NCI-H460 (cell line): ENCODE measurements at regions not wholly inside any gene's neighbourhood (a gene's known extent, or its start where the extent isn't known, plus 50 kb on each side); places are given as distances from the start of the nearest gene placed in this dataset.
A peak's percentile ranks its signal among the peaks of the same experiment; 100 is the strongest.
"Not testable (repeated sequence)": the region's sequence is repeated elsewhere in the genome, so short reads cannot be mapped to it uniquely, and the experiment has no call there.

Source experiments
- DNase-seq: peaks from one replicate; pipeline ENCODE4 v3.0.0-alpha.2; 2016; ENCODE audit warnings: low read depth; ENCODE audit errors: extremely low read depth

GRCh38 chr1:66424530-66424929 lies 109.4 kb upstream of the SGIP1 start:
- DNase-seq = not testable (repeated sequence)

DNA sequence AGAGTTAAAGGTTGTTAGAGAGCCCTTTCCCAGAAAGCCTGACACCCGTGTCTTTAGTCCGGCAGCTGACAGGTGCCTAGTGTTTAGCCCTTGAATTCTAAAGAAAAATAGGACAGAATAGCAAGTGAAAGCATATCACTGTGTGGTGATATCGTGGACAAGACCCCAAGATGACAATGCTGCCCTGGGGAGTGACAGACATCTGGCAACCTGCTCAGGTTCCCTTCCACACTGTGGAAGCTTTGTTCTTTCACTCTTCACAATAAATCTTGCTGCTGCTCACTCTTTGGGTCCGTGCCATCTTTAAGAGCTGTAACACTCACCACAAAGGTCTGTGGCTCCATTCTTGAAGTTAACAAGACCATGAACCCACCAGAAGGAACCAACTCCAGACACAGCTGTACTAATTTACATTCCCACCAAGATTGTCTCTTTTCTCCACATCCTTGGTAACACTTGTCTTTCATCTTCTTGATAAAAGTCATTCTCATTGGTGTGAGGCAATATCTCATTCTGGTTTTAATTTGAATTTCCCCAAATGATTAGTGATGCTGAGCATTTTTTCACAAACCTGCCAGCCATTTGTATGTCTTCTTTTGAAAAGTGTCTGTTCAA lies 107.6 kb upstream of the SGIP1 start:
- no peak for DNase-seq

GRCh38 chr1:66430815-66431214 lies 103.1 kb upstream of the SGIP1 start:
- DNase-seq = not testable (repeated sequence)

DNA sequence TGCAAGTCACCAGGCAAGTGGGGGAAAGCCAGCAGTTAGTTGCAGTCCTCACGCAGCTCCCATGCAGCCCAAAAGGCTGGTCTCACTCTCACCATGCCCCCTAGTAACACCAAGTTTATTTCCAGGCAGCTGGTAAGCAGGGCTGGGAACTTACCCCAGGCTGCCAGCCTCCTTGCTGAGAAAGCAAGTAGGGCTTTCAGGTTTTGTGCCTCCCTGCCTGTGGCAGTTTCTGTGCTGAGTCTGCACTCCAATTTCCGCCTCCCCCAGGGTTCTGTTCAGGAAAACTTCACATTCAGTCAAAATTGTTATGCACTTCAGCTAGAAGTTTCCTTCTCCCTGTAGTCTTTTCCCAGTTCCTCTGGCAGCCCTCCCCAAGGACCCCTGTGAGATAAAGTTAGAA lies 102.0 kb upstream of the SGIP1 start:
- DNase-seq = no peak

DNA sequence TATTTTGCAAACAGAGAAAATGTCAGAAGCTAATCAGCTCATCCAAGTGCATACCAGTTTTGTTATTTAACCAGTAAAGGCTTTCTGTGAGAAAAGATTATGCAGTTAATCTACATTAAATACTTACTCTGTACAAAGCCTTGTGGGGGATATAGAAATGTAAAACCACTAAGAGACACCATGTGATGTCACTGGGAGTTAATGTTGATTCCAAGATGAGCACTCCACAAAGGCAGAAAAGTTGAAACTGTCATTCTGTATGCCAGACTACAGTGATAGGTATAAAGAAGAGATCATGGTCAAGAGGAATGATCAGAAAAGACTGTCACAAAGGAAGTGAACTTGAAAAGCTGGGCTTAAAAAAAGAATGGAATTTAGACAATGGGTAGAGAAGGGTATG lies 100.3 kb upstream of the SGIP1 start:
- no peak for DNase-seq

DNA sequence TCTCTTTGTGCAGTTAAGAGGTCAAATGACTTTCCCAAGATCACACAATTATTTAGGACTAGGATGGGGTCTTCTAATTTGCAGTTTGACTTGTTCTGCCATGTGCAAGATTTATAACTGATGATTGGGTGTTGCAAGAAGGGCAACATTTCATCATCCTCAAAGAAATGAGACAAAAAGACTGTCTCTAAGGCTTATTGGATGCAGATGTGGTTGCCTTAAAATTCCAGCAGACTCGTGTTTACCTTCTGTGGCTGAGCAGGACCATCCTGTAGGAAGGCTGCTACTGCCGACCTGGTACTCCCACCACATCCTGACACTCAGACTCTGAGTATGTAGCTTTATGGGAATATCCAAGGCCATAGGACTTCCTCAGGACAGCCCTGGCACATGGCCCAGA lies 99.9 kb upstream of the SGIP1 start:
- DNase-seq = no peak

DNA sequence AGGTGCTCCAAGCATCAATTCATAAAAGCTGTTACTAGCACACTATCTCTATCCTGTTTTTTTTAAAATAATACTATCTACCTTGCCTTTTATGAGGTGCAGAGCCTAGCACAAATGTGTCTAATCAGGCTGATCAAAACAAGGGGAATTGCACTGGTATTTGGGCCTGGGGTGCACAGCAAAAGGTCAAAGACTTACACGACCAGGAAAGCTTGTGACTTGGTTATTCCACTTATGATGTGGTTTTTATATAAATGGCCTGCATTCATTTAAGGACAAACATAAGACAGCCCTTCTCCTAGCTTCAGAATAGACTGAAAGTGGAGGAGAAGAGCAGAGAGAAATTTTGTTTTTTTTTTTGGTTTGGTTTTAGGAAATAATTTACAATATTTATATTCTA lies 98.4 kb upstream of the SGIP1 start:
- DNase-seq = no peak

DNA sequence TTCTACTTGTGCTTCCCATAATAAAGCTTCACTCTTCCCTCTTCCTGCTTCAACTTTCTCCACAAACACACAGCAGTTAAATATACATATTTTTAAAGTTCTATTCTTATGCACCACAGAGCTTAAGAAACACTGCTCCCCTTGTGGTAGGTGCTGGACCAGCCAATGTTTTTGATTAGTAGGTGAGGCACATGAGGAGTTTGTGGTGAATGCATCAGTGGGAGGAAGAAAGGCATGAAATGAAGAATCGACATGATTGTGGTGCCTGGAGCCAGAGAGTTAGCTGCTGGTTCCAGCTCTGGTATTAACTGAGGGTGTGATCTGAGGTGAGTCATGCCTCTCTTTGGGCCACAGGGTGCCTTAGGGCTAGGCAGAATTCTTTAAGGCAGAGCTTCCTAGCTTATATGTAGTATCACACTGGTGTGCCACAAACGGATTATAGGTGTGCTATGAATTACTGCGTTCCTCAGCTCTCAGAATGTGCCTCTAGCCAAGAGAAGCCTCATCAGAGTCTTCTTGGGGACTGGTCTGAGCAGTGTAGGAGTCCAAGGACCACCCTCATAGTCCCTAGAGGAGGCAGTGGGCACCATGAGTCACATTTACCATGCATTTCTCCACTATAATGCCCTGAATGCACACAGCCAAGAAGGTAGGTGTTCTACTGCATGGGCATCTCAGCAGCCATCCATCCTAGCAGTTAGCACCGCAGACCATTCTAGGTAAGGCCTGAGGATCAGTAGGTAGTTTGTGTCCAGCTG lies 97.4 kb upstream of the SGIP1 start:
- DNase-seq = peak; percentile 41

DNA sequence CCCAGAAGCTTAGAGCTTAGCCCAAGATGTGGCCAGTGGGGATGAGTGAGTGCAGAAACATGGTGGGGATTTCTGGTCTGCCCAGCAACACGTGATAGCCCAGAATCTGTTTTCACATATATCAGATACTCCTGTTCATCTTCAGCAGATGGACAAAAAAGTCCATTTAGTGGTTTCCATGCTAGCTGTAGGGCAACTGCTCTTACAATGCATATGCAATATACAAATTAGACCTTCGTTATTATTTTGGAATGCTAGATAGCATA lies 96.9 kb upstream of the SGIP1 start:
- DNase-seq = no peak

DNA sequence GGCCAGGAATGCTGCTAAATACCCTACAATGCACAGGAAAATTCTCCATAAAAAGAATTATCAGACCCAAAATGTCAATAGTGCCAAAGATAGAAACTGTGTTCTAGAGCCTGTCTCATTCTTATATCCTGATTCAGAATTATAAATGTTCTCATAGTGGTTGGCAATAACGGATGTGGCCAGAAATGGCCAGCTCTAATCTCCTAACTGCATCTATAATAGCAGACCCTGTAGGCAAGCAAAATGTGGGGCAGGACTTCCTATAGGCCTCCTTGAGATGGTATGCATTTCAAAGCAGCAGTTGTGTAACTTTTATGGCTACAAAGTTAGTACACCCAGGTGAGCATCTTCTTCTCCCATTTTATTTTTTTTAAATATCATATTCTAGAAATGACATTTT lies 95.9 kb upstream of the SGIP1 start:
- no peak for DNase-seq

DNA sequence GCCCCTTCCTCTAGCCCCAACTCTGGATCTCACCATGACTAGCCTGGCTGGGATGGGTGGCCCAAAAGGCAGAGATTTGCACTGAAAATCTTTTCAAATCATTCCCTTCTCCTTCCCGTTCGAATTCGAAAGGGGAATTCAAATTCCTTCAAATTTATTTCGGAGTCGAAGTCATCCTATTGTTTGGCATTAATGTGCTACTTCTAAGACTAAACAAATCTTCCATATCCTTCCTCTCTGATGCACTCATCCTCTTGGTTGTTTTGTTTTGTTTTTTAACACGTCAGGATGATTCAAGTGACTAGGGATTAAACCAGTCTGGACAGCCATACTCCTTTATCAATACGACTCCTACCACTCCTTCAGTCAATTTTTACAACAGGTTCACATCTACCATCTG lies 95.5 kb upstream of the SGIP1 start:
- peak; percentile 65 for DNase-seq

DNA sequence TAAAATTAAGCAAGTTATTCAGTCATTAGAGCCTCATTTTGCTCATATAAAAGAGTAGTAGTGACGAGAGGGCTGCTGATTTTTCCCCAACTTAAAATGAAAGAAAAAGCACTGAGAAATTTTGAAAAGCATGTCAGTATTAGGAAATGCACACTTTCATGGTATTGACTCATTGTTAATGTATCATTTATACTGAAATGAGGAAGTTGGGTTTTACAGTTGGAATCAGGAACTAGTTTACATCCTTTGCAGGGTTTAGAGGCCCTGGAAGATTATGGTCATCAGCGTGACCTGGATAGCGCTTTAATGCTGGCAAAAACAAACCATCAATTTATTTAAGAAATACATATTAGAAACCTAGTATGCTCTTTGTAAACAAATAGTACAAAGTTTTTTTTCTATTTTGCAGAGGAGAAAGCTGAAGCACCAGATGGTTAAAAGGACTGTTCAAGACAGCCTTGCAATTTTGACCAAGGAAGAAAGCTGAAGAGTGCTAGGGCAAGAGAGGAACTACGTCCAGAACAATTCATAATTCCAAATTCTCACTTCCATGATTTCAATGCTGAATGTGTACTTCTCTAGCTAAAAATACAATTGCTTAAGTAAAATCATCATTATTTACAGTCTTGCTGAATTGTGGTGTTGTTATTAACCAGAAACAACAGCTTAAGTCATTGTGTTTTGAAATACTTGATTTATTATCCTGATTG lies 94.8 kb upstream of the SGIP1 start:
- peak; percentile 34 for DNase-seq

- no peak for DNase-seq
These were observed 90.2 kb upstream of the SGIP1 start for GRCh38 chr1:66443793-66444192.

- no peak for DNase-seq
These were observed 89.3 kb upstream of the SGIP1 start for GRCh38 chr1:66444438-66445265.

GRCh38 chr1:66445492-66446181 lies 88.3 kb upstream of the SGIP1 start:
- DNase-seq = no peak

GRCh38 chr1:66446261-66447001 lies 87.5 kb upstream of the SGIP1 start:
- DNase-seq = peak; percentile 75

DNA sequence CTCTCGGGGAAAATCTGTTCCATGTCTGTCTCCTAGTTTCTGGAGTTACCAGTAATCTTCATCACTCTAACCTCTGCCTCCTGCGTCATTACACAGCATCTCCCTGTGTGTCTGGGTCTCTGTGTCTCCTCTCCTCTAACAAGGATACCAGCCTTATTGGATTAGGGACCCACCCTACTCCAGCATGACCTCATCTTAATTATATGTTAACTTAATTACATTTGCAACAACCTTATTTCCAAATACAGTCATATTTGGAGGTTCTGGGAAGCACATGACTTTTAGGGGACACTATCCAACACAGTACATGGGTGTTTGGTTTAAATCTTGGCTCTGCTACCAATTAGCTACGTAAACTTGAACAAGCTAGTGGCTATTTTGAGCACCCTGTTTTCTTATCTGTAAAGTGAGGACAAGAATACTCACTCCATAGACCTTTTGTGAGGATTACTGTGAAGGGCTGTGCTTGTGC lies 83.9 kb upstream of the SGIP1 start:
- DNase-seq = no peak

- DNase-seq = no peak
These were observed 83.1 kb upstream of the SGIP1 start for GRCh38 chr1:66450847-66451246.

- DNase-seq = no peak
These were observed 81.8 kb upstream of the SGIP1 start for GRCh38 chr1:66452162-66452561.

GRCh38 chr1:66452982-66453381 lies 81.0 kb upstream of the SGIP1 start:
- DNase-seq = no peak
